Stomach (tissue), 4 donors: ENCODE measurements at regions not wholly inside any gene's neighbourhood (a gene's known extent, or its start where the extent isn't known, plus 50 kb on each side); places are given as distances from the start of the nearest gene placed in this dataset.

Experiments used
- CTCF ChIP-seq, 7 experiments: fragments of 450-650 bp in 4 of 7; fragments of 200-600 bp in 3 of 7; sonication (generic) in 3 of 7; IDR thresholded peaks; one replicate each; pipeline ENCODE4 v1.5.1; 2016 to 2019; ENCODE audit warnings: antibody characterized with exemption in 7 of 7, control low read depth in 2 of 7, mild to moderate bottlenecking in 1 of 7
- EP300 ChIP-seq: sonication (generic); formaldehyde crosslinking; IDR thresholded peaks from one replicate; pipeline ENCODE4 v1.6.1; 2017; ENCODE audit warnings: antibody characterized with exemption
- POLR2A ChIP-seq, 4 donors: fragments of 450-650 bp; IDR thresholded peaks; one replicate each; pipeline ENCODE4 v1.6.1; 2016; ENCODE audit warnings: antibody characterized with exemption in 4 of 4, control low read depth in 2 of 4, mild to moderate bottlenecking in 1 of 4, moderate library complexity in 1 of 4
- POLR2AphosphoS5 ChIP-seq, 3 donors: sonication (generic); formaldehyde crosslinking; IDR thresholded peaks; one replicate each; pipeline ENCODE4 v1.6.1; 2016; ENCODE audit warnings: antibody characterized with exemption in 3 of 3

- no peak for TF ChIP-seq CTCF (IDR thresholded peaks at IDR 0.05)
- TF ChIP-seq POLR2A (IDR thresholded peaks at IDR 0.05) = no peak
- TF ChIP-seq EP300 = no peak
- no peak for TF ChIP-seq POLR2AphosphoS5 (IDR thresholded peaks at IDR 0.05)
These were observed 612.8 kb downstream of the MCTP2 start for GRCh38 chr15:94844198-94844537.
